Parathyroid adenoma (tissue), 2 donors: ENCODE measurements at regions not wholly inside any gene's neighbourhood (a gene's known extent, or its start where the extent isn't known, plus 50 kb on each side); places are given as distances from the start of the nearest gene placed in this dataset.

ENCODE experiments used
- H2AFZ ChIP-seq: fragments of 300-600 bp; sonication (generic); one replicate; pipeline ENCODE4 v1.7.0; 2017; ENCODE audit warnings: antibody characterized with exemption, mild to moderate bottlenecking
- H3K27ac ChIP-seq: fragments of 300-600 bp; sonication (generic); one replicate; pipeline ENCODE4 v1.7.0; 2017
- H3K27me3 ChIP-seq: fragments of 300-600 bp; sonication (generic); one replicate; pipeline ENCODE4 v1.7.0; 2017; ENCODE audit warnings: low read length; ENCODE audit not compliant: control insufficient read depth, insufficient read depth
- H3K36me3 ChIP-seq: fragments of 300-600 bp; sonication (generic); one replicate; pipeline ENCODE4 v1.7.0; 2017; ENCODE audit warnings: low read length; ENCODE audit not compliant: control insufficient read depth, insufficient read depth
- H3K4me1 ChIP-seq: fragments of 300-600 bp; sonication (generic); one replicate; pipeline ENCODE4 v1.7.0; 2017; ENCODE audit warnings: control low read depth
- H3K4me2 ChIP-seq: fragments of 300-600 bp; sonication (generic); one replicate; pipeline ENCODE4 v1.7.0; 2017; ENCODE audit warnings: low read length
- H3K4me3 ChIP-seq: fragments of 300-600 bp; sonication (generic); one replicate; pipeline ENCODE4 v1.7.0; 2017; ENCODE audit warnings: low read depth, low read length
- H3K79me2 ChIP-seq: fragments of 300-600 bp; sonication (generic); one replicate; pipeline ENCODE4 v1.7.0; 2017; ENCODE audit warnings: control low read depth
- H3K9ac ChIP-seq: fragments of 300-600 bp; sonication (generic); one replicate; pipeline ENCODE4 v1.7.0; 2017; ENCODE audit warnings: mild to moderate bottlenecking
- H3K9me3 ChIP-seq: fragments of 300-600 bp; sonication (generic); one replicate; pipeline ENCODE4 v1.7.0; 2017; ENCODE audit warnings: low read length; ENCODE audit not compliant: control insufficient read depth
- TF ChIP-seq, protein P1 (sequence below): fragments of 300-600 bp; sonication (generic); IDR thresholded peaks from one replicate; pipeline ENCODE4 v1.7.0; 2017; ENCODE audit warnings: antibody characterized with exemption, mild to moderate bottlenecking
- donor health status: primary hyperparathyroidism.

DNA sequence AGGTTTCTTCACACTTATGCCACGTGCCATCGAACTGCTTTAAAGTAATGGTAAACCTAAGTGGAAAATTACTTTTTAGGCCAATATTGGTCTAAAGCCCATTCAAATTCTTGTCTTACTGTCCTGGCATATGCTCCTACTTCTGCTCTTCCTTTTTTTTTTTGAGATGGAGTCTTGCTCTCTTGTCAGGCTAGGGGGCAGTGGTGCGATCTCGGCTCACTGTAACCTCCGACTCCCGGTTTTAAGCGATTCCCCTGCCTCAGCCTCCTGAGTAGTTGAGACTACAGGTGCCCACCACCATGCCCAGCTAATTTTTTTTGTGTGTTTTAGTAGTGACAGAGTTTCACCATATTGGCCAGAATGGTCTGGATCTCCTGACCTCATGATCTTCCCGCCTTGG is 129.0 kb upstream of the TECRL start:
- no peak overlapping the region for H3K4me2 ChIP-seq
- H3K36me3 ChIP-seq, result no peaks in the 10 kb centered on the region
- no peak overlapping the region for H2AFZ ChIP-seq
- no peak overlapping the region for H3K9ac ChIP-seq
- no peak overlapping the region for H3K27ac ChIP-seq
- H3K27me3 ChIP-seq, result no peaks in the 10 kb centered on the region
- no peaks in the 10 kb centered on the region for H3K4me1 ChIP-seq
- TF ChIP-seq, protein P1, sequence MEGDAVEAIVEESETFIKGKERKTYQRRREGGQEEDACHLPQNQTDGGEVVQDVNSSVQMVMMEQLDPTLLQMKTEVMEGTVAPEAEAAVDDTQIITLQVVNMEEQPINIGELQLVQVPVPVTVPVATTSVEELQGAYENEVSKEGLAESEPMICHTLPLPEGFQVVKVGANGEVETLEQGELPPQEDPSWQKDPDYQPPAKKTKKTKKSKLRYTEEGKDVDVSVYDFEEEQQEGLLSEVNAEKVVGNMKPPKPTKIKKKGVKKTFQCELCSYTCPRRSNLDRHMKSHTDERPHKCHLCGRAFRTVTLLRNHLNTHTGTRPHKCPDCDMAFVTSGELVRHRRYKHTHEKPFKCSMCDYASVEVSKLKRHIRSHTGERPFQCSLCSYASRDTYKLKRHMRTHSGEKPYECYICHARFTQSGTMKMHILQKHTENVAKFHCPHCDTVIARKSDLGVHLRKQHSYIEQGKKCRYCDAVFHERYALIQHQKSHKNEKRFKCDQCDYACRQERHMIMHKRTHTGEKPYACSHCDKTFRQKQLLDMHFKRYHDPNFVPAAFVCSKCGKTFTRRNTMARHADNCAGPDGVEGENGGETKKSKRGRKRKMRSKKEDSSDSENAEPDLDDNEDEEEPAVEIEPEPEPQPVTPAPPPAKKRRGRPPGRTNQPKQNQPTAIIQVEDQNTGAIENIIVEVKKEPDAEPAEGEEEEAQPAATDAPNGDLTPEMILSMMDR, result no peak
- no peaks in the 10 kb centered on the region for H3K9me3 ChIP-seq
- H3K4me3 ChIP-seq, result no peak overlapping the region
- no peaks in the 10 kb centered on the region for H3K79me2 ChIP-seq

DNA sequence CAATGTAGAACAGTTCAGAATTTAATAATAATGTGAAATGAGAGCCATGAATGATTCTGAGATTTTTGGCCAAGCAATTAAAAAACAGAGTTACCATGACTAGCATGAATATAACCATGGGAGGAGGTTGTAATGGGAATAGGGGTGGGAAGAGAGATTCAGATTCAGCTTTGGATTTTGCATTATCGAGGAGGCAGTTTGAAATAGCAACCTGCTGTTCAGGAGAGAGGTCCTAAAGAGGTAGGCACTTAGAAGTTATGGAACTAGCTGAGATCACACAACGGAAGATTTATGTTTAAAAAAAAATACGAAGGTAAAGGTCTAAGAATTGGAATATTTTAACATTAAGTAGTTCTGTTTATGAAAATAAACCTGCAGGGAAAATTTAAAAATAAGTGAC is 124.4 kb upstream of the TECRL start:
- Histone ChIP-seq H3K27ac (no peak overlapping the region), H2AFZ (no peak overlapping the region), H3K9ac (no peak overlapping the region), H3K4me1 (no peaks in the 10 kb centered on the region), H3K27me3 (no peaks in the 10 kb centered on the region), H3K9me3 (no peaks in the 10 kb centered on the region), H3K4me3 (no peak overlapping the region), H3K4me2 (no peak overlapping the region), H3K79me2 (no peaks in the 10 kb centered on the region), H3K36me3 (no peaks in the 10 kb centered on the region)
- TF ChIP-seq, protein P1, result no peak

DNA sequence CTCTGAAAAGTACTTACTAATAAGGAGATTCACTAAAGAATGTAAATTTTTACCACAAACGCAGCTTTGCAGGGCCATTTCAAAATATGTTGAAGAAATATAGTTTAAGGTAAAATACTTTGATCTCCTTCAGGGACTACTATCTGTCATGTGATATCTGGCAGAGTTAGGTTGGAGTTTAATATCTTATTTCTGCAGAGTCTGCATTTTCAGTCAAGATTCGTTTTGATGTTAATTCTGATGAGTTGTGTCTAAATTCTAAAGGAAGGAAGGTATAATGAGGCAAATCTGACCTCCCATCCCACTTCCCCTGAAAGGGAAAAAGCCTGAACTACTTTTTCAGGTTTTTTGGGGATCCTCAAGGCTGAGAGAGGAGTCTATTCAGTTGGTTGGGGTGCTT is 123.9 kb upstream of the TECRL start:
- Histone ChIP-seq H2AFZ (no peak overlapping the region), H3K4me3 (no peak overlapping the region), H3K9ac (no peak overlapping the region), H3K36me3 (no peaks in the 10 kb centered on the region), H3K4me1 (no peaks in the 10 kb centered on the region), H3K4me2 (no peak overlapping the region), H3K79me2 (no peaks in the 10 kb centered on the region), H3K27ac (no peak overlapping the region), H3K27me3 (no peaks in the 10 kb centered on the region), H3K9me3 (no peaks in the 10 kb centered on the region)
- TF ChIP-seq, protein P1, result no peak

DNA sequence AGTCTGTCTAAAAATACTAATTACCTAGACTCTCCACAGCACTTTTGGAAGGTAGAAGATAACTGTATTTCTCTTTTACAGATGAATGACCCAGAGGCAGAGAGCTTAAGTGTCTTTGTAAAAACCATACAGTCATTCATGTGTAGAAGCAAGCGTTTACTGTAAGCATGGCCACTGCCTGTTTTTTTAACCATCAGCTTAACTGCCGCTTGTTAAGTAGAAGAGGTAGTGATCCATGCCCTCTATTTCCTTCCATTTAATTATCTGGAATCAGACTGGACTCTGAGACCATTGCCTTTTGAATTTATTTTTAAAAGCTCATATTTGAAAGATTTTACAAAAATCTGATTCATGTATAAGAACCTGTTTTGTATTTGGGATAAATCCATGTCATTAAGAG is 111.2 kb upstream of the TECRL start:
- TF ChIP-seq, protein P1, result no peak
- Histone ChIP-seq H3K4me2 (no peak overlapping the region), H3K27me3 (no peaks in the 10 kb centered on the region), H3K27ac (no peak overlapping the region), H3K4me1 (no peaks in the 10 kb centered on the region), H3K79me2 (no peaks in the 10 kb centered on the region), H2AFZ (no peak overlapping the region), H3K4me3 (no peak overlapping the region), H3K9me3 (no peaks in the 10 kb centered on the region), H3K9ac (no peak overlapping the region), H3K36me3 (no peaks in the 10 kb centered on the region)

DNA sequence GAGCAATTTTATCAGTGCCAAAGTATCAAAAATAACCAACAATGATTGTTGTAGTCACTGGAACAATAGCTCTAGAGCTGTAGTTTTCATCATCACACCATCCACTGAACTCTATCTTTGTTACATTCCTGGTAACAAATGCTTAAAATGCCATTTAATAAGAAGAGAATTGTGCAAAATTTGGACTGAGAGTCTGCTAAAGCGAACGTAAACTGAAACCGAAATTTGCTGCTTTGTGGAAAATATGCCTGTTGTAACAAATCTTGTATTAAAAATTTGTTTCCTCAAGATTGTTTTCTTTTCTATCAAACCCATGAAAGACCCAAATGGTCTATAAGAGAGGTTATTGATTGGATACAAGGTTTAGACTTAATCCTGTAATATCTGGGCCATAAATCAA is 109.3 kb upstream of the TECRL start:
- TF ChIP-seq, protein P1, result no peak
- no peaks in the 10 kb centered on the region for H3K36me3 ChIP-seq
- no peak overlapping the region for H3K4me3 ChIP-seq
- H3K27me3 ChIP-seq, result no peaks in the 10 kb centered on the region
- H3K27ac ChIP-seq, result no peak overlapping the region
- no peaks in the 10 kb centered on the region for H3K4me1 ChIP-seq
- H2AFZ ChIP-seq, result no peak overlapping the region
- H3K79me2 ChIP-seq, result no peaks in the 10 kb centered on the region
- H3K4me2 ChIP-seq, result no peak overlapping the region
- H3K9me3 ChIP-seq, result no peaks in the 10 kb centered on the region
- no peak overlapping the region for H3K9ac ChIP-seq
